Breast epithelium (tissue), 4 donors: ENCODE measurements at regions not wholly inside any gene's neighbourhood (a gene's known extent, or its start where the extent isn't known, plus 50 kb on each side); places are given as distances from the start of the nearest gene placed in this dataset.

ENCODE experiments used
- DNase-seq, 2 donors: peaks; one replicate each; pipeline ENCODE4 v3.0.0-alpha.2; 2019; ENCODE audit warnings: low spot score in 2 of 2
- H3K27ac ChIP-seq, 2 donors: fragments of 200-600 bp; sonication (generic) in 1 of 2; one replicate each; pipeline ENCODE4 v1.5.1; 2016 to 2019; ENCODE audit warnings: mild to moderate bottlenecking in 1 of 2
- H3K27me3 ChIP-seq, 2 donors: fragments of 200-600 bp; sonication (generic) in 1 of 2; one replicate each; pipeline versions ENCODE4 v1.5.1 to v1.6.0; 2017 to 2019; ENCODE audit warnings: control low read depth in 1 of 2, mild to moderate bottlenecking in 1 of 2
- H3K36me3 ChIP-seq: fragments of 200-600 bp; one replicate; pipeline ENCODE4 v1.5.1; 2019
- H3K4me1 ChIP-seq, 2 donors: fragments of 200-600 bp; sonication (generic); one replicate each; pipeline ENCODE4 v1.5.1; 2016 to 2019; ENCODE audit warnings: control low read depth in 1 of 2
- H3K4me3 ChIP-seq, 3 donors: fragments of 200-600 bp; sonication (generic); 1 replicate in 2 of 3; 2 replicates in 1 of 3; pipeline ENCODE4 v1.5.1; 2016 to 2019; ENCODE audit warnings: mild to moderate bottlenecking in 3 of 3, moderate library complexity in 2 of 3
- H3K9me3 ChIP-seq, 2 donors: fragments of 200-600 bp; sonication (generic) in 1 of 2; one replicate each; pipeline ENCODE4 v1.5.1; 2016 to 2019; ENCODE audit warnings: control low read depth in 1 of 2
- CTCF ChIP-seq, 3 donors: fragments of 450-650 bp; IDR thresholded peaks; one replicate each; pipeline ENCODE4 v1.5.1; 2016 to 2017; ENCODE audit warnings: antibody characterized with exemption in 3 of 3, mild to moderate bottlenecking in 3 of 3, moderate library complexity in 3 of 3
- POLR2A ChIP-seq: fragments of 450-650 bp; IDR thresholded peaks from one replicate; pipeline ENCODE4 v1.6.1; 2016; ENCODE audit warnings: antibody characterized with exemption, mild to moderate bottlenecking, moderate library complexity
- POLR2AphosphoS5 ChIP-seq, 3 donors: sonication (generic); formaldehyde crosslinking; IDR thresholded peaks; one replicate each; pipeline ENCODE4 v1.6.1; 2017; ENCODE audit warnings: antibody characterized with exemption in 3 of 3
- intact Hi-C: fragments of 100-400 bp; cut with DNase I; formaldehyde crosslinking; loops from one replicate; pipeline ENCODE4 v1.15.1; 2023; ENCODE audit warnings: low total_unique reads

- no peak for DNase-seq
- TF ChIP-seq CTCF (IDR thresholded peaks at IDR 0.05) (no peak), POLR2AphosphoS5 (IDR thresholded peaks at IDR 0.05) (no peak), POLR2A (no peak)
- Histone ChIP-seq H3K27ac (no peak overlapping the region), H3K4me1 (no peaks in the 10 kb centered on the region), H3K4me3 (peak overlapping the region in 2 of 3 donors; percentile 30 to 44), H3K27me3 (no peaks in the 10 kb centered on the region), H3K36me3 (no peaks in the 10 kb centered on the region), H3K9me3 (no peaks in the 10 kb centered on the region)
- intact Hi-C loops, result no loop called here
Observed at GRCh38 chr11:109945626-109946321, 147.4 kb upstream of the ZC3H12C start.

GRCh38 chr11:109946322-109946846, 146.8 kb upstream of the ZC3H12C start:
- no peaks in the 10 kb centered on the region for H3K36me3 ChIP-seq
- H3K27ac ChIP-seq, result peak overlapping the region; percentile 40 to 64
- H3K9me3 ChIP-seq, result no peaks in the 10 kb centered on the region
- peak; percentile 62 to 80 for DNase-seq
- intact Hi-C loops, result no loop called here
- H3K27me3 ChIP-seq, result no peaks in the 10 kb centered on the region
- TF ChIP-seq POLR2A (no peak), CTCF (IDR thresholded peaks at IDR 0.05) (peak; percentile 74 to 87 (median 86)), POLR2AphosphoS5 (IDR thresholded peaks at IDR 0.05) (peak in 2 of 3 donors; percentile 52 to 83)
- peak overlapping the region; percentile 11 to 44 (median 30) for H3K4me3 ChIP-seq
- no peaks in the 10 kb centered on the region for H3K4me1 ChIP-seq

- no peaks in the 10 kb centered on the region for H3K9me3 ChIP-seq
- DNase-seq, result no peak
- intact Hi-C loops, result no loop called here
- H3K4me3 ChIP-seq, result no peak overlapping the region
- H3K27me3 ChIP-seq, result peaks cover 0 to 3% of the 10 kb centered on the region in 2 donors
- H3K36me3 ChIP-seq, result no peaks in the 10 kb centered on the region
- no peak for TF ChIP-seq CTCF (IDR thresholded peaks at IDR 0.05)
- no peak for TF ChIP-seq POLR2AphosphoS5 (IDR thresholded peaks at IDR 0.05)
- TF ChIP-seq POLR2A, result no peak
- no peak overlapping the region for H3K27ac ChIP-seq
- no peaks in the 10 kb centered on the region for H3K4me1 ChIP-seq
Observed at GRCh38 chr11:109954534-109954933, 138.7 kb upstream of the ZC3H12C start.

- no peaks in the 10 kb centered on the region for H3K4me1 ChIP-seq
- H3K36me3 ChIP-seq, result no peaks in the 10 kb centered on the region
- H3K4me3 ChIP-seq, result no peak overlapping the region
- intact Hi-C loops, result no loop called here
- H3K27me3 ChIP-seq, result peaks cover 0 to 3% of the 10 kb centered on the region in 2 donors
- DNase-seq, result no peak
- TF ChIP-seq POLR2A (no peak), CTCF (IDR thresholded peaks at IDR 0.05) (no peak), POLR2AphosphoS5 (IDR thresholded peaks at IDR 0.05) (no peak)
- no peak overlapping the region for H3K27ac ChIP-seq
- no peaks in the 10 kb centered on the region for H3K9me3 ChIP-seq
Observed at GRCh38 chr11:109956124-109956793, 136.9 kb upstream of the ZC3H12C start.

GRCh38 chr11:109957000-109957399, 136.2 kb upstream of the ZC3H12C start:
- Histone ChIP-seq H3K9me3 (no peaks in the 10 kb centered on the region), H3K4me1 (no peaks in the 10 kb centered on the region), H3K27me3 (peaks cover 0 to 3% of the 10 kb centered on the region in 2 donors), H3K4me3 (no peak overlapping the region), H3K27ac (no peak overlapping the region), H3K36me3 (no peaks in the 10 kb centered on the region)
- DNase-seq, result no peak
- intact Hi-C loops, result no loop called here
- no peak for TF ChIP-seq POLR2A
- TF ChIP-seq CTCF (IDR thresholded peaks at IDR 0.05), result no peak
- no peak for TF ChIP-seq POLR2AphosphoS5 (IDR thresholded peaks at IDR 0.05)
